ENCODE measurements at regions not wholly inside any gene's neighbourhood (a gene's known extent, or its start where the extent isn't known, plus 50 kb on each side); places are given as distances from the start of the nearest gene placed in this dataset.
"Not testable (repeated sequence)": the region's sequence is repeated elsewhere in the genome, so short reads cannot be mapped to it uniquely, and the experiment has no call there.

DNA sequence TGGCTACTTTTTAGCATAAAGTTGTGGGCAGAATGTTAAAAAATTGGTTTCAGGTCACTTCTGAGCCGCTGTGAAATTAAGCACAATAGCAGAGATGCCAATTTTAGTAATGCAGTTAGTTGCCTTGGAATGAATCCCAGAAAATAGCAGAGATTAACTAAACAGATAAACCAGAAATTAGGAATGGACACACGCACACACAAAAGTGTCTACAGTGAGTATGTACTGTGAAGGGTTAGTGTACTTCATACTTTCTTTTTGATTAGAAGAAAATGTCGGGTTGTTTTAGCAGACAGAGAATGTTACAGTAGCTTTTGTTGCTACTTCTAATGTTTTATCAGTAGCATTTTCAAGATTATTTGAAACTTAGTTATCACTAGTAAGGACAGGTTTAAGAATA is 106.7 kb downstream of the LEPR start:
- DNase-seq (ENCODE audit: extremely low read depth, low read depth, low spot score) = no peak

DNA sequence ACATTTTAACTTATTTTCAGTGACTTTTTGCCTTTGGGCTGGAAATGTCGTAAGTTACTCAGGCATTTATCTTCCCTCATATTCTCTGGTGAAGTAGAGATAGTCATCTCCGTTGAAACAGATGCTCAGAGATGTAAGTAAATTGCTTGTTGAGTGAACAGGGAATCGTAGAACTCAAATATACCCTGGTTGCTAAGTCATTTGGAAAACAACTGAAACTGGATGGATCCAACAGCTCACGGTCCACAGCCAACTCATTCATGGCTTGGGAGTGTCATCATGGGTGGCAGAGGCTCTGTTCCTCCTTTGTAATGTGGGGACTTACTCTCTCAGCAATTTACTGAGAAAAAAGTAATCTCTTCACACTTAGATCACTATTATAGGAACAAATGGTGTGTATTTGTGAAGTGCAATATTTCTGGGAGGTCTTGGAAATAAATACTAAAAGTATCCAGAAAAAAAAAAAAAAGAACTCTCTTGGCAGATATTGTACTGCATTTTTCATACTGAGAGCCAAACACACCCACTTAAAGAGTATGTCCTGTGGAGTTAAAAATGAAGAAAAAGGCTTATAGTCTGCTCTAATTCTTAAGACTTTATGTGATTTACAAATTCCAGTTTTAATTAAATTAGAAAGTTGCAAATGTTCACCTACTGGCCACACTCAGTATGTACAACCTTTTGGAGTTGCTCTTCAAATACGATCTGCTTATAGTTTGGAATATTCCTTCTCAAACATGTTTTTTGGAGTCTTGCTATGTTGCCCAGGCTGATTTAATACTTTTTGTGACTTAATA is 107.4 kb downstream of the LEPR start:
- no peak for DNase-seq (ENCODE audit: extremely low read depth, low read depth, low spot score)

DNA sequence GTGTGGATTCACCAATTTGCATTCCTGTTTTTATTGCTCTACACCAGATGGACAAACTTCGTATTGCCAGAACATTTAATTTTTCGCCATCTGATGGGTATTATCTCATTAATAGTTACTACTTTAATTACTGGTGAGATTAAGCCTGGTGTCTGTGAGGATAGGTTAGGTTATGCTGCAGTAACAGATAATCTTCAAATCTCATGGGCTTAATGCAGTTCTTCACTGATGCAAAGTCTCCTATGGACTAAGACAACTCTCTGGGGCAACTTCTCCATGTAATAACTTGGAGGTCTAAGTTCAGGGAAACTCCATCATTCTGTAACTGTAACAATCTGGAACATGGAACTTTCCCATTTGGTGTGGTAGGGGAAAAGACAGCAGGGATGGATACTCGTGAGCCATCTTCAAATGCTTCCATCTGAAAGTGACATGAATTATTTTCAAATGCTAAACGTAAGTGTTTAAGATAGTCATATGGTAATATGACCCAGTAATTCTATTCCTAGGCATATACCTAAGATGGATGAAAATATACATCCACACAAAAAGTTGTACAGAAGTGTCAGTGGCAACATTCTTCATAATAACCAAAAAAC is 111.6 kb downstream of the LEPR start:
- DNase-seq (ENCODE audit: extremely low read depth, low read depth, low spot score) = no peak

DNA sequence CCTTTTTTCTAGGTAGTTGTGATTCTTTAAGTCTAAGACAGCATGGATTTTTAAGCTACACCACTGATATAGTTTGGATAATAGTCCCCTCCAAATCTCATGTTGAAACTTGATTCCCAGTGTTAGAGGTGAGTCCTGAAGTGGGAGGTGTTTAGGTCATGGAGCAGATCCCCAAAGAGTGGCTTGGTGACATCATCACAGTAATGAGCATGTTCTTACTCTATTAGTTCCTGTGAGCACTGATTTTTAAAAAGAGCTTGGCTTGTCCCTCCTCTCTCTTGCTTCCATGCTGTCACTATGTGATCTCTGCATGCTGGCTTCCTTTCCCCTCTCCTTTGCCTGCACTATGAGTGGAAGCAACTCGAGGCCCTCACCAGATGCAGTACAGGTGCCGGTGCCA is 115.5 kb downstream of the LEPR start:
- no peak for DNase-seq (ENCODE audit: extremely low read depth, low read depth, low spot score)

DNA sequence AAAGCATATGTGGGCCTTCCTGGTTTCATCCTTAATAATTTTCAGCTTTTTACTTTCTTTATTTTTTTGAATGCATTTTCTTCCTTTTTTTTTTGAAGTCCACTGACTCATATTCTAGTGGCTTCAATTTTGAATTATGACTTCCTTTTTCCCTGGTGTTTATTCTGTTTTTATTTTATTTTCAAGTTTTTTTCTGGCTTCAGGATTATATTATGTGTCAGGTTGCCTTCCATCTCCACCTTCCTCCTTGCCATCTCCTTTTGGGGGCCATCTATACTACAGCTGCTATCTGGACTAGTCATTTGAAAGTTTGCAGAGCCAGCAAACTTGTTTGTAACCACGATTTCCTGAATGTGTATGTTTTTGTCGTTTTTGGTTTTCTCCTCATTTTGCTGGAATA is 117.6 kb downstream of the LEPR start:
- DNase-seq (ENCODE audit: extremely low read depth, low read depth, low spot score) = no peak

DNA sequence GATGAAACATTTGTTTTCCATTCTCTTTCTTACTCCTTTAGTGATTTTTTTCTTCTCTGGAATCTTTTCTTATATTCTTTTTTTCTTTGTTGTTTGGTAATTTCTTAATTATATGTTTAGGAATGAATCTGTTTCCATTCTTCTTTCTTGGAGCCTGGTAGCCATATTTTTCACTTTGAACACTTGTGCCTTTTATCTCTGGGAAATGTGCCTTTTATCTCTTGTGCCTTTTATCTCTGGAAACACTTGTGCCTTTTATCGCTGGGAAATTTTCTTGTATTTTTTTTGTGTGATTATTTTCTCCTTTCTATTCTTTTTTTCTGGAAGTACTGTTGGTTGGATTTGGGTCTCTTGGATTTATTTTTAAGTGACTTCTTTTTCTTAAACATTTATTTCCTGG is 118.2 kb downstream of the LEPR start:
- no peak for DNase-seq (ENCODE audit: extremely low read depth, low read depth, low spot score)

DNA sequence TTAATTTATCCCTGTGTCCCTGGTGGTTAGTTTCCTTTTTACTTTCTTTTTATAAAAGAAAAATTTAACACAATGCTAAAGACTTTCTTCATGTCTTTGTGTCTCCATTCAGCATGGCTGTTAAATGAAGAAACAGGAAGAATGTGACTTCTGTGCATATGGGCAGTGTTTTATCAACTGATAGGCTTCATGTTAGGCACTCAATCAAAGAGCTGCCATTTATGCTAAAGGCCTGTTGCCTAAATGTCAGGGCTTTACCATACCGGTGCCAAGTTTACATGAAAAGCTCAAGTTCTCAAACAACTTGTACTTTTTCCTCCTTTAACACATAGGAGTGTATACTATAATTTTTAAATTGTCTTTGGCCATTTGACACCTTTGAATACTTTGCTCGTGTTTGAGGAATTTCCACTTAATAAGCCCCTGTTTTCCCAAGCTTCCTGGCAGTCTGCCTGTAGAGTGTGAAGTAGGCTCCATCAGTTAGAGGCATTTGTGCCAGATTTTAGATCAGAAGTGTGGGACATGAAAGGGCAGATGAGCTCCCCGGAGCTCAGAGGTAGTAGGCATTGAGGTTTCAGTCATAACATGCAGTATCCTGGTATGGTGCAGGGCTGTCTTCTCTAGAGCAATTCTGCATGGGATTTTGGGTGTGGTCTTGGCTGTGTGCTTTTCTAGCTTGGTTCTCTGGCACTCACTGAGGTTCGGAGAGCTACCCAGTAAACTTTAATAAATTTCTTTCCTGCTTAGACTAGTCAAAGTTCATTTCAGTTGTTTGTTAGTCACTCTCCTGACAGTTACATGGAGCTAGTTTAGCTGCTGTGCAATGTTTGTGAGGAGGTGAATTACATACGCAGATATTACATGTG is 119.0 kb downstream of the LEPR start:
- no peak for DNase-seq (ENCODE audit: extremely low read depth, low read depth, low spot score)

DNA sequence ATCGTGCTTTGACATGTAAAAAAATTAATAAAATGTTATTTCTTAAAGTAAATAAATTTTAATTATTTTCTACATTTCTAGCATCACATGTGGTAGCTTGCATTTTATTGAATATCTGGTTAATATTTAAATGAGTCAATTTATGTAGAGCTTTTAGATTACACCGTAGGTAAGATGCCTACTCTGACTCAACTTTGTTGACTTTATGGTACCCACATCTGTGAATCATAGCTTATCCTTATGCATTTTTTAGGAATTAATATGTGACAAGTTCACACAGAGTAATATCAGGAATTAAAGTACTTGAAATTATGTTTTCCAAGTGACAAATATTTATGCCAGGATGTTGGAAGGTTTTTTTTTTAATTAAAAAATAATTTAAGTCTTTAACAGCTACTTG is 120.7 kb downstream of the LEPR start:
- DNase-seq (ENCODE audit: extremely low read depth, low read depth, low spot score) = no peak

DNA sequence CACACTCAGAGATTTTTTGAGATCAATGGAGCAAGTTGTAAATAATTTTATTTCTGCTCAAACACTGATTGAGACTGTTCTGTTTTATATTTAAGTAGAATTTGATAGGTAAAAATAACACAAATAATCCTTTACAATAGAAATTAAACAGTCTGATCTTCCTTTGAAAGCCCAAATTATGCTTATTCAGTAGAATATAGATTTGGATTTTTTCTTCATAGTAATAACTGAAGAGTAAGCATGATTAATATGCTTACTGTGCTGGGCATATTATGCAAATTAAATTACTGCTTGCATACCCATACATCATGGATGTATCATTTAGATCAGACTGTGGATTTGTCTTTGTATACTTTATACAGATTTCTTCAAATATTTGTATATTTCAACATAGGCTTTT is 121.4 kb downstream of the LEPR start:
- DNase-seq (ENCODE audit: extremely low read depth, low read depth, low spot score) = no peak

DNA sequence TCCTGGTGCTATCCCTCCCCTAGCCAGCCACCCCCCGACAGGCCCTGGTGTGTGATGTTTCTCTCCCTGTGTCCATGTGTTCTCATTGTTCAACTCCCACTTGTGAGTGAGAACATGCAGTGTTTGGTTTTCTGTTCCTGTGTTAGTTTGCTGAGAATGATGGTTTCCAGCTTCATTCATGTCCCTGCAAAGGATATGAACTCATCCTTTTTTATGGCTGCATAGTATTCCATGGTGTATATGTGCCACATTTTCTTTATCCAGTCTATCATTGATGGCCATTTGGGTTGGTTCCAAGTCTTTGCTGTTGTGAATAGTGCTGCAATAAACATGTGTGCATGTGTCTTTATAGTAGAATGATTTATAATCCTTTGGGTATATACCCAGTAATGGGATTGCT is 122.1 kb downstream of the LEPR start:
- DNase-seq (ENCODE audit: extremely low read depth, low read depth, low spot score) = not testable (repeated sequence)

DNA sequence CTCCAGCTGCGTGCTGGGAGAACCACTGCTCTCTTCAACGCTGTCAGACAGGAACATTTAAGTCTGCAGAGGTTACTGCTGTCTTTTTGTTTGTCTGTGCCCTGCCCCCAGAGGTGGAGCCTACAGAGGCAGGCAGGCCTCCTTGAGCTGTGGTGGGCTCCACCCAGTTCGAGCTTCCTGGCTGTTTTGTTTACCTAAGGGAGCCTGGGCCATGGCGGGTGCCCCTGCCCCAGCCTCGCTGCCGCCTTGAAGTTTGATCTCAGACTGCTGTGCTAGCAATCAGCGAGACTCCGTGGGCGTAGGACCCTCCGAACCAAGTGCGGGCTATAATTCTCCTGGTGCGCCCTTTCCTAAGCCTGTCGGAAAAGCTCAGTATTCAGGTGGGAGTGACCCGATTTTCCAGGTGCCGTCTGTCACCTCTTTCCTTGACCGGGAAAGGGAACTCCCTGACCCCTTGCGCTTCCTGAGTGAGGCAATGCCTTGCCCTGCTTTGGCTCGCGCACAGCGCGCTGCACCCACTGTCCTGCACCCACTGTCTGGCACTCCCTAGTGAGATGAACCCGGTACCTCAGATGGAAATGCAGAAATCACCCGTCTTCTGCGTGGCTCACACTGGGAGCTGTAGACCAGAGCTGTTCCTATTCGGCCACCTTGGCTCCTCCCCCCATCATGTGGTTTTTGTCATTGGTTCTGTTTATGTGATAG is 130.0 kb downstream of the LEPR start:
- not testable (repeated sequence) for DNase-seq (ENCODE audit: extremely low read depth, low read depth, low spot score)

DNA sequence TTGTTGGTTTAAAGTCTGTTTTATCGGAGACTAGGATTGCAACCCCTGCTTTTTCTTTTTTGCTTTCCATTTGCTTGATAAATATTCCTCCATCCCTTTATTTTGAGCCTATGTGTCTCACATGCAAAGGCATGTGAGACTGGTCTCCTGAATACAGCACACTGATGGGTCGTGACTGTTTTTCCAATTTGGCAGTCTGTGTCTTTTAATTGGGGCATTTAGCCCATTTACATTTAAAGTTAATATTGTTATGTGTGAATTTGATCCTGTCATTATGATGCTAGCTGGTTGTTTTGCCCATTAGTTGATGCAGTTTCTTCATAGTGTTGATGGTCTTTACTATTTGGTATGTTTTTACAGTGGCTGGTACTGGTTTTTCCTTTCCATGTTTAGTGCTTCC is 132.0 kb downstream of the LEPR start:
- not testable (repeated sequence) for DNase-seq (ENCODE audit: extremely low read depth, low read depth, low spot score)

DNA sequence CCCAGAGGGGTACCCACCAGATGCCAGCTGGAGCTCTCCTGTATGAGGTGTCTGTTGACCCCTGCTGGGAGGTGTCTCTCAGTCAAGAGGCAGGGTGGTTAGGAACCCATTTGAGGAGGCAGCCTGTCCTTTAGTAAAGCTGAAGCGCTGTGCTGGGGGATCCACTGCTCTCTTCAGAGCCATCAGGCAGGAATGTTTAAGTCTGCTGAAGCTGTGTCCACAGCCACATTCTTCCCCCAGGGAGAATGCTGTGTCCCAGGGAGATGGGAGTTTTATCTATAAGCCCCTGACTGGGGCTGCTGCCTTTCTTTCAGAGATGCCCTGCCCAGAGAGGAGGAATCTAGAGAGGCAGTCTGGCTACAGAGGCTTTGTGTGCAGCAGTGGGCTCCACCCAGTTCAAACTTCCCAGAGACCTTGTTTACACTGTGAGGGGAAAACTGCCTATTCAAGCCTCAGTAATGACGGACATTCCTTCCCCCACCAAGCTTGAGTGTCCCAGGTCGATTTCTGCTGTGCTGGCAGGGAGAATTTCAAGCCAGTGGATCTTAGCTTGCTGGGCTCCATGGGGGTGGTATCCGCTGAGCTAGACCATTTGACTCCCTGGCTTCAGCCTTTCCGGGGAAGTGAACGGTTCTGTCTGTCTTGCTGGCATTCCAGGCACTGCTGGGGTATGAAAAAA is 133.8 kb downstream of the LEPR start:
- DNase-seq (ENCODE audit: extremely low read depth, low read depth, low spot score) = not testable (repeated sequence)

DNA sequence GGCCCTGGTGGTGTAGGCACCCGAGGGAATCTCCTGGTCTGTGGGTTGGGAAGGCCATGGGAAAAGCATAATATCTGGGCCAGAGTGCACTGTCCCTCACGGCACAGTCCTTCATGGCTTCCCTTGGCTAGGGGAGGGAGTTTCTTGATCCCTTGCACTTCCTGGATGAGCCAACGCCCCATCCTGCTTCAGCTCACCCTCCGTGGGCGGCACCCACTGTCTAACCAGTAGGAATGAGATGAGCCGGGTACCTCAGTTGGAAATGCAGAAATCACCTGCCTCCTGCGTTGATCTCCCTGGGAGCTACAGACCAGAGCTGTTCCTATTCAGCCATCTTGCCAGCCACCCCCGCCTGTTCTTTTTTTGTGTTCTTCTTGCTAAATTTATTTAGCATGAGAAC is 134.4 kb downstream of the LEPR start:
- DNase-seq (ENCODE audit: extremely low read depth, low read depth, low spot score) = no peak

DNA sequence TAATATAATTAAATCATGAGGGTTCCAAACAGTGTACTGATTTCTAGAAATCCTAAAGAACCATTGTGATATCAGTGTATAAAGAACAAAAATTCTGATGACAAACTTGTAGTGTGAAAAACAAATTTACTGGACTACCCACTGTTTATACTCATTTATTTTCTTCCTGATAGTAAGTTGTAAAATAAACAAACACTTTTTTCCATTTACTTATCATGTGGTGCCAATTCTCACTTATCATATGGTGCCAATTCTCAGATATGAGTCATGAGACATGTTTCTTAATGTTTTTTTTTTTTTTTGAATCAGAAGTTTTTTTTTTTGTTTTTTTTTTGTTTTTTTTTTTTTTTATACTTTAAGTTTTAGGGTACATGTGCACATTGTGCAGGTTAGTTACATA is 137.7 kb downstream of the LEPR start:
- no peak for DNase-seq (ENCODE audit: extremely low read depth, low read depth, low spot score)

DNA sequence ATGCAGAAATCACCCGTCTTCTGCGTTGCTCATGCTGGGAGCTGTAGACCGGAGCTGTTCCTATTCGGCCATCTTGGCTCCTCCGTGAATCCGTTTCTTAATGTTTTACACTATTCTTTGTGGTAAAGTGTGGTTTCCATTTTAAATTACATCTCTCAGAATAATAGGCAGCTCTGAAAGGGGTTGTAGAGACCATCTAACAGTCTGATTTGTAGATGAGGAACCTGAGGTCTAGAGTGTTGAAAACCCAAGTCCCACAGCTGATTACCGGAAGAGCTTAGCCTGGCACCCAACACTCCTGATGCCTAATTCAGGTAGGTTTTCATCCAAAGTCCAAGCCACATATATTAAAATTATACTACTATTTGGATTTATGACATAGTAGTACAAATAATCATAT is 144.0 kb downstream of the LEPR start:
- no peak for DNase-seq (ENCODE audit: extremely low read depth, low read depth, low spot score)

DNA sequence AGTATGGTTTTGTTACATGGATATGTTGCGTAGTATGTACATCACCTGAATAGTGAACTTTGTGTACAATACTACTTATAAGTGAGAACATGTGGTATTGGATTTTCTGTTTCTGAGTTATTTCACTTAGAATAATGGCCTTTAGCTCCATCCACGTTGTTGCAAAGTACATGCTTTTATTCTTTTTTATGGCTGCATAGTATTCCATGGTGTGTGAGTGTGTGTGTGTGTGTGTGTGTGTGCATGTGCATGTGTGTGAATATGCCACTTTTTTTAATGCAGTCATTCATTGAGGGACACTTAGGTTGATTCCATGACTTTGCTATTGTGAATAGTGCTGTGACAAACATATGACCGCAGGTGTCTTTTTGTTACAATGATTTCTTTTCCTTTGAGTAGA is 147.8 kb downstream of the LEPR start:
- no peak for DNase-seq (ENCODE audit: extremely low read depth, low read depth, low spot score)

DNA sequence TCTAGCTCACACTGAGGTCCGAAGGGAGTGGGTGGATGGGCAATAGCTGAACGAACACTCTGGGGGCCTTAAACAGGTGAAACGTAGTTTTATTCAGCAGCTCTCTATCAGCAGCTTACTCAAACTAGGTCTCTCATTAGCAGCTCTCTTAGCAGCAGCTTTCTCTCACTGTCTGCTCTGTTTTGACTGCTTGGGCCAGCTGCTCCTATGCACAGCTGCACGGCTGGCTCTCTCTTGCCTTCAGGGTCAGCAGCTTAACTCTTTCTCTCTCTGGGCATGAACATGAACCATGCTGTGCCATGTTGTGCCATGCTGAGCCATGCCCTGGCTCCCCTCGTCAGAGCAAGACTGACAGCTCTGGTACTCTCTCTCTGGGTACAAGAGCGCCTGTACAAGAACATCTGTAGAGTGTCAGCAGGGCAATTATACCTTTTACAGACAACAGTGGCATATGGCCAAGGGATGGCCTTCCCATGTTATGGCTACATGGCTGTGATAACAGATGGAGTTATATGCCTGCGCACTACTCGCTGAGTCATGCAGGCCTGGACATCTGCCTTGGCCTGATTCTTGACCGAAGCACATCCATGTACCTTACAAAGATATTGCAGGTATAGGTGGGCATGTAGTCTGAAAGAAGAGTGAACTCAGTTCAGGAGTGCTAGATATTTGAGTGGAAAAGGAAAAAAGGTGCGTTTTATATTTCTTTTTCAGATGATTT is 152.4 kb downstream of the LEPR start:
- DNase-seq (ENCODE audit: extremely low read depth, low read depth, low spot score) = no peak

DNA sequence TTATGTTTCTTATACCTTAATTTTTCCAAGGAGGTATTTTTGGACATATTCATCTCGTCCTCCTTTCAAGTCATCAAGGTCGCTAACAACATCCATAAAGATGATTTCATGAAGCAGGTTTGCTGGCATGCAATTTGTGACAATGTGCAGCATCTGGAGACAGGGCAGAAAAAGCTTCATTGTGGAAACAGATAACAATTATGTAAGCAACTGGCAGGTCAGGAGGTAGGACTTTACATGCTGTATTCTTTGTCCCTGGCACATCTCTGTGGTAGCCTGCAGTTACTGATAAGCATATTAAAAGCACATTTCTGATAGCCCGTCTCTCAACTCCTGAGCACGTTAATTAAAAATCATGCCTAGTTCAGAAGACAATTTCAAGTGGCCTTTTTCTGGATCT is 156.8 kb downstream of the LEPR start:
- no peak for DNase-seq (ENCODE audit: extremely low read depth, low read depth, low spot score)

DNA sequence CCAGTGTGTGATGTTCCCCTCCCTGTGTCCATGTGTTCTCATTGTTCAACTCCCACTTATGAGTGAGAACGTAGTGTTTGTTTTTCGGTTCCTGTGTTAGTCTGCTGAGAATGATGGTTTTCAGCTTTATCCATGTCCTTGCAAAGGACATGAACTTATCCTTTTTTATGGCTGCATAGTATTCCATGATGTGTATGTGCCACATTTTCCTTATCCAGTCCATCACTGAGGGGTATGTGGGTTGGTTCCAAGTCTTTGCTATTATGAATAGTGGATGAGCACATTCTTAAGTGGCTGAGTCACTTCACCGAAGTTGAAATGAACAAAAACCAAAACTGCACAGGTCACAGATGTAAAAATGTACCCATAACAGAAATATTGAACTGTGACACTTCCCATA is 157.5 kb downstream of the LEPR start:
- DNase-seq (ENCODE audit: extremely low read depth, low read depth, low spot score) = not testable (repeated sequence)

Data from glomerular endothelial cell (primary cell).